ENCODE measurements at regions not wholly inside any gene's neighbourhood (a gene's known extent, or its start where the extent isn't known, plus 50 kb on each side); places are given as distances from the start of the nearest gene placed in this dataset.

DNA sequence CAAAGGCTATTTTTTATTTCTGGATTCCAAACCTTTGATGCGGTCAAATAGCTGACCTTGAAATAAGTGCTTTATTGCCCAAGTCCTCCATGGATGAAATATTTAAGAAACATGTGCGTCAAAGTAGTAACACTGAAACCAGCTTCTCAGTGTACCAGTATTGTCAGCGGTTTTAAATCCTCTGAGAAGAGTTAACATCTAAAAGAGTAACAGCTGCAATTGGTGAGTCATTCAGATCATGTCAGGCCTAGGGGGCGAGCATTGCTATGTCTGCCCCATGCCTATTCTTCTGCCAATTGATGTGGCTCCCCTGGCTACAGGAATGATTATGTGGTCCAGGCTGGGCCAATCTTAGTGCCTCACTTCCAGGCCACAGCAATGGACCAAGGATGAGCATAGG, 263.3 kb upstream of the SORL1-AS1 start:
- TF ChIP-seq, protein P1, sequence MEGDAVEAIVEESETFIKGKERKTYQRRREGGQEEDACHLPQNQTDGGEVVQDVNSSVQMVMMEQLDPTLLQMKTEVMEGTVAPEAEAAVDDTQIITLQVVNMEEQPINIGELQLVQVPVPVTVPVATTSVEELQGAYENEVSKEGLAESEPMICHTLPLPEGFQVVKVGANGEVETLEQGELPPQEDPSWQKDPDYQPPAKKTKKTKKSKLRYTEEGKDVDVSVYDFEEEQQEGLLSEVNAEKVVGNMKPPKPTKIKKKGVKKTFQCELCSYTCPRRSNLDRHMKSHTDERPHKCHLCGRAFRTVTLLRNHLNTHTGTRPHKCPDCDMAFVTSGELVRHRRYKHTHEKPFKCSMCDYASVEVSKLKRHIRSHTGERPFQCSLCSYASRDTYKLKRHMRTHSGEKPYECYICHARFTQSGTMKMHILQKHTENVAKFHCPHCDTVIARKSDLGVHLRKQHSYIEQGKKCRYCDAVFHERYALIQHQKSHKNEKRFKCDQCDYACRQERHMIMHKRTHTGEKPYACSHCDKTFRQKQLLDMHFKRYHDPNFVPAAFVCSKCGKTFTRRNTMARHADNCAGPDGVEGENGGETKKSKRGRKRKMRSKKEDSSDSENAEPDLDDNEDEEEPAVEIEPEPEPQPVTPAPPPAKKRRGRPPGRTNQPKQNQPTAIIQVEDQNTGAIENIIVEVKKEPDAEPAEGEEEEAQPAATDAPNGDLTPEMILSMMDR (IDR thresholded peaks at IDR 0.05) = no peak
- no peak for TF ChIP-seq REST (IDR thresholded peaks at IDR 0.05; ENCODE audit: insufficient read depth in 1 of 2, low read depth in 2 of 2, low read length in 1 of 2)
- no peak for TF ChIP-seq POLR2AphosphoS5 (IDR thresholded peaks at IDR 0.05; ENCODE audit: low read depth, low read length)
- TF ChIP-seq SIN3A (IDR thresholded peaks at IDR 0.05; ENCODE audit: borderline replicate concordance, insufficient read depth, low read depth, low read length) = no peak
- no peak for TF ChIP-seq TCF7L2 (IDR thresholded peaks at IDR 0.05; ENCODE audit: low read depth, low read length)

All from Panc1 (cell line).